Liver (tissue), 8 donors: ENCODE measurements at regions not wholly inside any gene's neighbourhood (a gene's known extent, or its start where the extent isn't known, plus 50 kb on each side); places are given as distances from the start of the nearest gene placed in this dataset.
A peak's percentile ranks its signal among the peaks of the same experiment; 100 is the strongest.

Source experiments
- DNase-seq: peaks from one replicate; pipeline ENCODE4 v3.0.0-alpha.2; 2017; ENCODE audit warnings: low spot score
- H3K27ac ChIP-seq, 2 donors: one replicate each; pipeline ENCODE4 v1.7.0; 2013; ENCODE audit warnings: inconsistent platforms in 2 of 2, low read length in 2 of 2, control low read depth in 1 of 2, low read depth in 1 of 2, mild to moderate bottlenecking in 1 of 2
- H3K27me3 ChIP-seq, 4 donors: one replicate each; pipeline versions ENCODE4 v1.6.1 to v1.7.0; 2013; ENCODE audit warnings: low read length in 3 of 4, inconsistent platforms in 1 of 4, mild to moderate bottlenecking in 1 of 4, moderate library complexity in 1 of 4; ENCODE audit not compliant: control insufficient read depth in 4 of 4, insufficient read depth in 4 of 4
- H3K36me3 ChIP-seq, 4 donors: one replicate each; pipeline versions ENCODE4 v1.6.1 to v1.7.0; 2013; ENCODE audit warnings: low read length in 3 of 4, mild to moderate bottlenecking in 3 of 4, low read depth in 1 of 4, moderate library complexity in 1 of 4; ENCODE audit not compliant: control insufficient read depth in 4 of 4, insufficient read depth in 3 of 4
- H3K4me1 ChIP-seq, 4 donors: one replicate each; pipeline versions ENCODE4 v1.6.1 to v1.7.0; 2013; ENCODE audit warnings: low read length in 3 of 4, mild to moderate bottlenecking in 3 of 4, moderate library complexity in 1 of 4; ENCODE audit not compliant: control insufficient read depth in 4 of 4, insufficient read depth in 4 of 4
- H3K4me3 ChIP-seq, 3 donors: one replicate each; pipeline versions ENCODE4 v1.6.1 to v1.7.0; 2013; ENCODE audit warnings: low read length in 3 of 3, control low read depth in 1 of 3, low read depth in 1 of 3, mild to moderate bottlenecking in 1 of 3
- H3K9ac ChIP-seq, 2 donors: one replicate each; pipeline ENCODE4 v1.7.0; 2013; ENCODE audit warnings: low read length in 2 of 2, mild to moderate bottlenecking in 2 of 2, moderate library complexity in 2 of 2, control low read depth in 1 of 2, low read depth in 1 of 2
- H3K9me3 ChIP-seq, 4 donors: one replicate each; pipeline versions ENCODE4 v1.6.1 to v1.7.0; 2013; ENCODE audit warnings: low read length in 3 of 4; ENCODE audit not compliant: control insufficient read depth in 4 of 4
- FOXA1 ChIP-seq: IDR thresholded peaks from 2 replicates; pipeline ENCODE4 v1.6.1; 2016; ENCODE audit warnings: antibody characterized with exemption
- FOXA2 ChIP-seq: IDR thresholded peaks from 2 replicates; pipeline ENCODE4 v1.6.1; 2016; ENCODE audit warnings: antibody characterized with exemption
- GABPA ChIP-seq, 2 donors: IDR thresholded peaks in 1 of 2; conservative IDR thresholded peaks in 1 of 2; 2 replicates each; pipeline ENCODE4 v1.6.1; 2016; ENCODE audit warnings: antibody characterized with exemption in 2 of 2, mild to moderate bottlenecking in 1 of 2, moderate library complexity in 1 of 2
- HNF4A ChIP-seq, 2 donors: conservative IDR thresholded peaks; 2 replicates each; pipeline ENCODE4 v1.6.1; 2016; ENCODE audit warnings: antibody characterized with exemption in 2 of 2, mild to moderate bottlenecking in 2 of 2
- HNF4G ChIP-seq: IDR thresholded peaks from 2 replicates; pipeline ENCODE4 v1.6.1; 2016; ENCODE audit warnings: antibody characterized with exemption
- JUND ChIP-seq, 2 donors: IDR thresholded peaks; 2 replicates each; pipeline ENCODE4 v1.6.1; 2016; ENCODE audit warnings: antibody characterized with exemption in 2 of 2
- RAD21 ChIP-seq, 2 donors: IDR thresholded peaks; 2 replicates each; pipeline ENCODE4 v1.6.1; 2016; ENCODE audit warnings: antibody characterized with exemption in 2 of 2, mild to moderate bottlenecking in 2 of 2
- SP1 ChIP-seq: IDR thresholded peaks from 2 replicates; pipeline ENCODE4 v1.6.1; 2018; ENCODE audit warnings: antibody characterized with exemption, mild to moderate bottlenecking
- YY1 ChIP-seq: IDR thresholded peaks from 2 replicates; pipeline ENCODE4 v1.6.1; 2016; ENCODE audit warnings: antibody characterized with exemption, mild to moderate bottlenecking
- WGBS: extraction: QIAGEN DNeasy Blood & Tissue Kit; methylation state at CpG from one replicate; pipeline ENCODE4 v1.1.7; 2013; 5-methylcytosine and 5-hydroxymethylcytosine counted together
- TF ChIP-seq, protein P1 (sequence below): IDR thresholded peaks from 2 replicates; pipeline ENCODE4 v1.6.1; 2016; ENCODE audit warnings: antibody characterized with exemption, mild to moderate bottlenecking
- TF ChIP-seq, protein P2 (sequence below): IDR thresholded peaks from 2 replicates; pipeline ENCODE4 v1.6.1; 2016; ENCODE audit warnings: antibody characterized with exemption
- TF ChIP-seq, protein P3 (sequence below): fragments of 150-350 bp; IDR thresholded peaks from 2 replicates; pipeline ENCODE4 v1.5.1; 2017; ENCODE audit warnings: improper control_type of control experiment, low read depth, low read length; ENCODE audit not compliant: missing input control
- TF ChIP-seq, protein P4 (sequence below): IDR thresholded peaks from 2 replicates; pipeline ENCODE4 v1.6.1; 2016; ENCODE audit warnings: antibody characterized with exemption
- donor health status: healthy.
- donor health status: healthy.
- donor health status: healthy.
- donor health status: healthy.
- donor health status: healthy.

DNA sequence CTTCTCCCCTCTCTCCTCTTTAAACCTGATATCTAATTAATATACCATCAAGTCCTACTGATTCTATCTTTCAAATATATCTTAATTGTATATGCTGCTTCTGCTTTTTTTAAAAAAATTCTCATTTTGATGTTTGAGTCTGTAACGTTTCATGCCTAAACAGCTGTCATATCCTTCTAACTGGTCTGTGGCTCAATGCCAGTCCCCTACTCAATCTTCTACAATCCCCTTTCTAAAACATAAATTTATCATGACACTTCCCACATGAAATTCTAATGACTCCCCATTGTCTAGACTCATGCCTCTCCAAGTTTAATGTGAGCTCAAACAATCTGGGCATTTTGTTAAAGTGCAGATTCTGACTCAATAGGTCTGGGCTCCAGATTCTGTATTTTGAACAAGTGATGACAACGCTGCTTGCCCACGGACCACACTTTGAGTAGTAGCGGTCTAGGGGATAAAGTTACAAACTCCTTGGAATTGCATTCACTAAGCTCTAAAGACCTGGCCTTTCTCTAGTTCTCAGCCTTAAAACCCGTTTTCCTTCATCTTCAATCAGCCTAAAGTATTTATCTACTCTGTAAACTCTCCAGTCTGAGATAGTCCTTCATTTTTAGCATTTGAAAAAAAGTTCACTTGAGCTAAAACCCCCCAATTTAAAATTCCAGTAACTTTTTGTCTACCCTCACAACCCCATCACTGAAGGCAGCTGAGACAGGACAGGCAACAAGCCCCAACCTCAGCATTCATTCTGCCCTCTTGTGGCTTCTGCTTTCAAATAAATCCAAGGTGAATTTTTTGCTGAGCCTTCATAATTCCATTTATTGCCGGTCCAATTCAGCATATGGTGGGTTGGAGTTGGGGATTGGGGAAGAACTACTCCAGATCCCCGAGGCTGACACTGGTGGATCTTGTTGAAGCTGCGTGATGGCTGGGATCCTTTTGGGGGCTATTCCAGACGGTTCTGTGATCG, 88.1 kb upstream of the THRB start:
- DNase-seq: no peak
- TF ChIP-seq, protein P1, sequence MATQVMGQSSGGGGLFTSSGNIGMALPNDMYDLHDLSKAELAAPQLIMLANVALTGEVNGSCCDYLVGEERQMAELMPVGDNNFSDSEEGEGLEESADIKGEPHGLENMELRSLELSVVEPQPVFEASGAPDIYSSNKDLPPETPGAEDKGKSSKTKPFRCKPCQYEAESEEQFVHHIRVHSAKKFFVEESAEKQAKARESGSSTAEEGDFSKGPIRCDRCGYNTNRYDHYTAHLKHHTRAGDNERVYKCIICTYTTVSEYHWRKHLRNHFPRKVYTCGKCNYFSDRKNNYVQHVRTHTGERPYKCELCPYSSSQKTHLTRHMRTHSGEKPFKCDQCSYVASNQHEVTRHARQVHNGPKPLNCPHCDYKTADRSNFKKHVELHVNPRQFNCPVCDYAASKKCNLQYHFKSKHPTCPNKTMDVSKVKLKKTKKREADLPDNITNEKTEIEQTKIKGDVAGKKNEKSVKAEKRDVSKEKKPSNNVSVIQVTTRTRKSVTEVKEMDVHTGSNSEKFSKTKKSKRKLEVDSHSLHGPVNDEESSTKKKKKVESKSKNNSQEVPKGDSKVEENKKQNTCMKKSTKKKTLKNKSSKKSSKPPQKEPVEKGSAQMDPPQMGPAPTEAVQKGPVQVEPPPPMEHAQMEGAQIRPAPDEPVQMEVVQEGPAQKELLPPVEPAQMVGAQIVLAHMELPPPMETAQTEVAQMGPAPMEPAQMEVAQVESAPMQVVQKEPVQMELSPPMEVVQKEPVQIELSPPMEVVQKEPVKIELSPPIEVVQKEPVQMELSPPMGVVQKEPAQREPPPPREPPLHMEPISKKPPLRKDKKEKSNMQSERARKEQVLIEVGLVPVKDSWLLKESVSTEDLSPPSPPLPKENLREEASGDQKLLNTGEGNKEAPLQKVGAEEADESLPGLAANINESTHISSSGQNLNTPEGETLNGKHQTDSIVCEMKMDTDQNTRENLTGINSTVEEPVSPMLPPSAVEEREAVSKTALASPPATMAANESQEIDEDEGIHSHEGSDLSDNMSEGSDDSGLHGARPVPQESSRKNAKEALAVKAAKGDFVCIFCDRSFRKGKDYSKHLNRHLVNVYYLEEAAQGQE: no peak
- no peak for TF ChIP-seq YY1
- no peak for TF ChIP-seq FOXA1
- no peak for TF ChIP-seq GABPA (IDR thresholded peaks at IDR 0.05 in 1 of 2, conservative IDR thresholded peaks at IDR 0.05 in 1 of 2)
- TF ChIP-seq SP1: no peak
- TF ChIP-seq, protein P2, sequence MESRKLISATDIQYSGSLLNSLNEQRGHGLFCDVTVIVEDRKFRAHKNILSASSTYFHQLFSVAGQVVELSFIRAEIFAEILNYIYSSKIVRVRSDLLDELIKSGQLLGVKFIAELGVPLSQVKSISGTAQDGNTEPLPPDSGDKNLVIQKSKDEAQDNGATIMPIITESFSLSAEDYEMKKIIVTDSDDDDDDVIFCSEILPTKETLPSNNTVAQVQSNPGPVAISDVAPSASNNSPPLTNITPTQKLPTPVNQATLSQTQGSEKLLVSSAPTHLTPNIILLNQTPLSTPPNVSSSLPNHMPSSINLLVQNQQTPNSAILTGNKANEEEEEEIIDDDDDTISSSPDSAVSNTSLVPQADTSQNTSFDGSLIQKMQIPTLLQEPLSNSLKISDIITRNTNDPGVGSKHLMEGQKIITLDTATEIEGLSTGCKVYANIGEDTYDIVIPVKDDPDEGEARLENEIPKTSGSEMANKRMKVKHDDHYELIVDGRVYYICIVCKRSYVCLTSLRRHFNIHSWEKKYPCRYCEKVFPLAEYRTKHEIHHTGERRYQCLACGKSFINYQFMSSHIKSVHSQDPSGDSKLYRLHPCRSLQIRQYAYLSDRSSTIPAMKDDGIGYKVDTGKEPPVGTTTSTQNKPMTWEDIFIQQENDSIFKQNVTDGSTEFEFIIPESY: no peak
- TF ChIP-seq RAD21 (IDR thresholded peaks at IDR 0.05): peak; percentile 86 to 89
- TF ChIP-seq, protein P3, sequence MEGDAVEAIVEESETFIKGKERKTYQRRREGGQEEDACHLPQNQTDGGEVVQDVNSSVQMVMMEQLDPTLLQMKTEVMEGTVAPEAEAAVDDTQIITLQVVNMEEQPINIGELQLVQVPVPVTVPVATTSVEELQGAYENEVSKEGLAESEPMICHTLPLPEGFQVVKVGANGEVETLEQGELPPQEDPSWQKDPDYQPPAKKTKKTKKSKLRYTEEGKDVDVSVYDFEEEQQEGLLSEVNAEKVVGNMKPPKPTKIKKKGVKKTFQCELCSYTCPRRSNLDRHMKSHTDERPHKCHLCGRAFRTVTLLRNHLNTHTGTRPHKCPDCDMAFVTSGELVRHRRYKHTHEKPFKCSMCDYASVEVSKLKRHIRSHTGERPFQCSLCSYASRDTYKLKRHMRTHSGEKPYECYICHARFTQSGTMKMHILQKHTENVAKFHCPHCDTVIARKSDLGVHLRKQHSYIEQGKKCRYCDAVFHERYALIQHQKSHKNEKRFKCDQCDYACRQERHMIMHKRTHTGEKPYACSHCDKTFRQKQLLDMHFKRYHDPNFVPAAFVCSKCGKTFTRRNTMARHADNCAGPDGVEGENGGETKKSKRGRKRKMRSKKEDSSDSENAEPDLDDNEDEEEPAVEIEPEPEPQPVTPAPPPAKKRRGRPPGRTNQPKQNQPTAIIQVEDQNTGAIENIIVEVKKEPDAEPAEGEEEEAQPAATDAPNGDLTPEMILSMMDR: peak; percentile 54
- no peak for TF ChIP-seq JUND (IDR thresholded peaks at IDR 0.05)
- Histone ChIP-seq H3K4me3 (no peak overlapping the region), H3K36me3 (no peaks in the 10 kb centered on the region), H3K4me1 (peaks cover 0 to 7% (median 0%) of the 10 kb centered on the region in 4 donors), H3K27ac (no peak overlapping the region), H3K9ac (no peak overlapping the region), H3K27me3 (no peaks in the 10 kb centered on the region), H3K9me3 (no peaks in the 10 kb centered on the region)
- 74% methylated on average over 10 of the region's 10 CpGs for WGBS

DNA sequence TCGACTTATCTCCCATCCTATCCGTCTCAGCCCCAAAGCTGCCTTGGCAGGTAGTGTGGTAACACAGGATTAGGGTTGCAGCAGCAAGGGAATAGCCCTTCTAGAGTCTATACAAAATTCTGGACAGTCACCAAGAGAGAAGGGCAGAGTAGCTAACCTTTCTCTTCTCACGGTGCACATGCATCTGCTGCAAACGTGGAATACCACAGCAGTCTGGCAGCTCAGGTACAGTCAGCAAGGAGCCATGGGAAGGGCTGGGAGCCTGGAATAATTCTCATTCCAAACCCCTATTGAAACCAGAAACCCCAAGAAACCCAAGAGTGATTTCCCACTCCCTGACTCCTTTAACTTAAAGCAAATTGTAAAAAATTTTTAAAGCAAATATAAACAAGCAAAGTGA, 92.3 kb upstream of the THRB start:
- no peak overlapping the region for H3K9ac ChIP-seq
- H3K4me1 ChIP-seq: peaks cover 0 to 7% (median 0%) of the 10 kb centered on the region in 4 donors
- no peak overlapping the region for H3K27ac ChIP-seq
- no peak overlapping the region for H3K4me3 ChIP-seq
- DNase-seq: no peak
- WGBS: 84% methylated on average over 4 of the region's 4 CpGs
- H3K27me3 ChIP-seq: no peaks in the 10 kb centered on the region
- no peaks in the 10 kb centered on the region for H3K36me3 ChIP-seq
- H3K9me3 ChIP-seq: no peaks in the 10 kb centered on the region
- TF ChIP-seq, protein P1: no peak
- TF ChIP-seq HNF4A (conservative IDR thresholded peaks at IDR 0.05): no peak
- TF ChIP-seq, protein P2: no peak
- no peak for TF ChIP-seq FOXA2
- TF ChIP-seq RAD21 (IDR thresholded peaks at IDR 0.05): no peak
- TF ChIP-seq, protein P4, sequence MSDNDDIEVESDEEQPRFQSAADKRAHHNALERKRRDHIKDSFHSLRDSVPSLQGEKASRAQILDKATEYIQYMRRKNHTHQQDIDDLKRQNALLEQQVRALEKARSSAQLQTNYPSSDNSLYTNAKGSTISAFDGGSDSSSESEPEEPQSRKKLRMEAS: no peak
- TF ChIP-seq, protein P3: no peak
- no peak for TF ChIP-seq HNF4G
